OCI-LY1 (cell line): ENCODE measurements at regions not wholly inside any gene's neighbourhood (a gene's known extent, or its start where the extent isn't known, plus 50 kb on each side); places are given as distances from the start of the nearest gene placed in this dataset.

Experiments
- EZH2 ChIP-seq: fragments of 200-600 bp; sonication (generic), shearing (Covaris generic); IDR thresholded peaks from 2 replicates; pipeline ENCODE4 v1.8.0; 2017; ENCODE audit warnings: borderline replicate concordance, mixed run types, mild to moderate bottlenecking, antibody characterized with exemption, low read length, moderate library complexity, mixed read lengths
- TF ChIP-seq, protein P1 (sequence below): fragments of 200-600 bp; sonication (generic), shearing (Covaris generic); IDR thresholded peaks from 2 replicates; pipeline ENCODE4 v1.5.1; 2017; ENCODE audit warnings: mild to moderate bottlenecking, antibody characterized with exemption, low read length, moderate library complexity, mixed read lengths

DNA sequence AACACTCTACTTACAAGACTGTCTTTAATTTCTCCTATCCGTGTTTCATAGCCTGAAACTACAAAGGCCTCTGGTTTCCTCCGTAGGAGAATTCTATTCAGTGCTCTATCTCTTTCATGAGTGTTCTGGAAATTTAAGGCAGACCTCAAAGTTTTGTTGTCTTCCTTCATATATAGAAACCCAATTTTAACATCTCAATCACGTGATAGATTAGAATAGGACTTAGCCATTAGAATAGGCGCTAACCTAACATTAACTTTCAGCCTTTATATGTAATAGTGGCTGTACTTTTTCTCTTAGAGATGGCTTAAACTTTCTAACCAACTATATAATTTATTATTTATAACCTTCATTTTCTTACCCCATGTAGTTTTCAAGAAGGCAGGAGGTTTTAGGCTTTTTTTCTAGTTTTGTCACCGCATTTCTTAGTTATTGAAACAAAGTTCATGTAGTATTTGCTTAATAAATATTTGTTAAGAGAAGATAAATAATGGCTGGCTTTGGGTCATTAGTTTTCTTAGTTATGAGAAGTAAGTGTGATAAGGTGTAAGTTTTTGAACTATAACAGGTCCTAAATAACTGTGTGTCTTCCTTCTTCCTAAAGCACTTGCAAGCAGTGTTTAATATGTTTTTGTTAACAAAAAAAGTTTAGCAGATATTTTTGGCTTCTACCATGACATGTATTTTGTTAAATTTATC is 1504.6 kb upstream of the ADGRL3 start:
- TF ChIP-seq, protein P1, sequence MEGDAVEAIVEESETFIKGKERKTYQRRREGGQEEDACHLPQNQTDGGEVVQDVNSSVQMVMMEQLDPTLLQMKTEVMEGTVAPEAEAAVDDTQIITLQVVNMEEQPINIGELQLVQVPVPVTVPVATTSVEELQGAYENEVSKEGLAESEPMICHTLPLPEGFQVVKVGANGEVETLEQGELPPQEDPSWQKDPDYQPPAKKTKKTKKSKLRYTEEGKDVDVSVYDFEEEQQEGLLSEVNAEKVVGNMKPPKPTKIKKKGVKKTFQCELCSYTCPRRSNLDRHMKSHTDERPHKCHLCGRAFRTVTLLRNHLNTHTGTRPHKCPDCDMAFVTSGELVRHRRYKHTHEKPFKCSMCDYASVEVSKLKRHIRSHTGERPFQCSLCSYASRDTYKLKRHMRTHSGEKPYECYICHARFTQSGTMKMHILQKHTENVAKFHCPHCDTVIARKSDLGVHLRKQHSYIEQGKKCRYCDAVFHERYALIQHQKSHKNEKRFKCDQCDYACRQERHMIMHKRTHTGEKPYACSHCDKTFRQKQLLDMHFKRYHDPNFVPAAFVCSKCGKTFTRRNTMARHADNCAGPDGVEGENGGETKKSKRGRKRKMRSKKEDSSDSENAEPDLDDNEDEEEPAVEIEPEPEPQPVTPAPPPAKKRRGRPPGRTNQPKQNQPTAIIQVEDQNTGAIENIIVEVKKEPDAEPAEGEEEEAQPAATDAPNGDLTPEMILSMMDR: no peak
- no peak for TF ChIP-seq EZH2
